ENCODE measurements at regions not wholly inside any gene's neighbourhood (a gene's known extent, or its start where the extent isn't known, plus 50 kb on each side); places are given as distances from the start of the nearest gene placed in this dataset.

DNA sequence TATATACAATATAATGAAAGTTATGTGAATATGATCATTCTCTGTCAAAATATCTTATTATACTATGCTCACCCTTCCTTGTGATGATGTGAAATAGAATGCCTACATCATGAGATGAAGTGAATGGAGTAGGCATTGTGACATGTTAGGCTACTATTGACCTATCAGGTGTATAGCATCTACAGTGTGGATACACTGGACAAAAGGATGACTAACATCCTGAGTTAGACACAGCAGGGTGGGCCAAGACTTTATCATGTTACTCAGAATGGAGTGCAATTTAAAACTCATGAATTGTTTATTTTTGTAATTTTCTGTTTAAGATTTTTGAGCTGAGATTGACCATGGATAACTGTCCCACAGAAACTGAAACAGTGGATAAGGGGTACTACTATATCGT lies 53.4 kb upstream of the NAV3 start:
- DNase-seq (ENCODE audit: low spot score in 2 of 2): no peak
- WGBS, 2 donors: 92 to 96% methylated on average over 1 of the region's 1 CpG
- intact Hi-C loops (cut with DNase I; ENCODE audit: low total_unique reads): no loop called here
- H3K4me3 ChIP-seq (ENCODE audit: low read depth, poor library complexity, severe bottlenecking): no peak overlapping the region
- no peak for TF ChIP-seq POLR2A (IDR thresholded peaks at IDR 0.05)
- TF ChIP-seq, protein P1, sequence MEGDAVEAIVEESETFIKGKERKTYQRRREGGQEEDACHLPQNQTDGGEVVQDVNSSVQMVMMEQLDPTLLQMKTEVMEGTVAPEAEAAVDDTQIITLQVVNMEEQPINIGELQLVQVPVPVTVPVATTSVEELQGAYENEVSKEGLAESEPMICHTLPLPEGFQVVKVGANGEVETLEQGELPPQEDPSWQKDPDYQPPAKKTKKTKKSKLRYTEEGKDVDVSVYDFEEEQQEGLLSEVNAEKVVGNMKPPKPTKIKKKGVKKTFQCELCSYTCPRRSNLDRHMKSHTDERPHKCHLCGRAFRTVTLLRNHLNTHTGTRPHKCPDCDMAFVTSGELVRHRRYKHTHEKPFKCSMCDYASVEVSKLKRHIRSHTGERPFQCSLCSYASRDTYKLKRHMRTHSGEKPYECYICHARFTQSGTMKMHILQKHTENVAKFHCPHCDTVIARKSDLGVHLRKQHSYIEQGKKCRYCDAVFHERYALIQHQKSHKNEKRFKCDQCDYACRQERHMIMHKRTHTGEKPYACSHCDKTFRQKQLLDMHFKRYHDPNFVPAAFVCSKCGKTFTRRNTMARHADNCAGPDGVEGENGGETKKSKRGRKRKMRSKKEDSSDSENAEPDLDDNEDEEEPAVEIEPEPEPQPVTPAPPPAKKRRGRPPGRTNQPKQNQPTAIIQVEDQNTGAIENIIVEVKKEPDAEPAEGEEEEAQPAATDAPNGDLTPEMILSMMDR (IDR thresholded peaks at IDR 0.05): no peak

DNA sequence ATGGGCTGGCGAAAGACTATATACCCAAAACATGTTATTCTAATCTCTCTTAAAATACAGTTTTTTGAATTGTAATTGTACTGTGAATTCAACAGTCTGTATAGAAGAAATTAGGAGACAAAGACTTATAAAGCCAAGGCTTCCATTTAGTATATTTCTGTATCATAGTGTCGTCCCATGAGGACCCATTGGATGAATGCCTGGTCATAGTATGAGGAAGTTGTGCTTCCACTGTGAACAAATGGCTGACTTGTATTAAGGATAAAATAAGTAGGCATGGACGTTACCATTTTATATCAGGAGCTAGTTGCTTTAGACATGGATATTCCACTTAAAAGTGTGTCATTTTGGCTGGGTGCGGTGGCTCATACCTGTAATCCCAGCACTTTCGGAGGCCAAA lies 55.9 kb upstream of the NAV3 start:
- no peak overlapping the region for H3K4me3 ChIP-seq (ENCODE audit: low read depth, poor library complexity, severe bottlenecking)
- intact Hi-C loops (cut with DNase I; ENCODE audit: low total_unique reads): no loop called here
- no peak for TF ChIP-seq POLR2A (IDR thresholded peaks at IDR 0.05)
- TF ChIP-seq, protein P1 (IDR thresholded peaks at IDR 0.05): no peak
- no peak for DNase-seq (ENCODE audit: low spot score in 2 of 2)
- WGBS, 2 donors: 76 to 90% methylated on average over 5 of the region's 5 CpGs

DNA sequence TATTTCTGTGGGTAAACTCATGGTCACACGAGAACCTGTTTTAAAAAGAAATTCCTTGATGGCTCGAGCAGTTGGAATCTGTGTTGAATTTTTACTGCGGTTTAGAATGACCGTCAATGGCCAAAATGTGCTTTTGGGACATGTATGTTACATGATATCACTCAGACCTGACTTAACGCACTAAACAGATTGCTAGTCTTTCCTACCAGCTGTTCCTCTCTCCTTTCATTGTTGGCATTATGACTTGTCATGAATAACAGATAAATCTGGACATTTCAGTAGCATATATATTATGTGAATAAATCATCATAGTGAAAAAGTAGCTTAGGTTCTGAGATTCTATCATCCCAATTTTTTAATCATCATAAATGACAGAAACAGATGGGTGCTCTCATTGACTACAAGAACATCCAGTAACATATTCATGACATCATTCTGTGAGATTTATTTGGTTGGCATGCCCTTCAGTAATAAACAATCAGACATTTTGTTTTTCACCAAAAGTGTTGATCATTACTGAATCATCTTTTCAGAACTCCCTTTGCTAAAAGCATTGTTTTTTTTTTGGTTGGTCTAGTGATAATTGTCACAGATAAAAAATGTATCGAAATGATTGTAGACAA lies 57.9 kb upstream of the NAV3 start:
- WGBS, 2 donors: 84 to 85% methylated on average over 6 of the region's 6 CpGs
- TF ChIP-seq, protein P1 (IDR thresholded peaks at IDR 0.05): no peak
- TF ChIP-seq POLR2A (IDR thresholded peaks at IDR 0.05): no peak
- DNase-seq (ENCODE audit: low spot score in 2 of 2): no peak
- intact Hi-C loops (cut with DNase I; ENCODE audit: low total_unique reads): no loop called here
- no peak overlapping the region for H3K4me3 ChIP-seq (ENCODE audit: low read depth, poor library complexity, severe bottlenecking)

DNA sequence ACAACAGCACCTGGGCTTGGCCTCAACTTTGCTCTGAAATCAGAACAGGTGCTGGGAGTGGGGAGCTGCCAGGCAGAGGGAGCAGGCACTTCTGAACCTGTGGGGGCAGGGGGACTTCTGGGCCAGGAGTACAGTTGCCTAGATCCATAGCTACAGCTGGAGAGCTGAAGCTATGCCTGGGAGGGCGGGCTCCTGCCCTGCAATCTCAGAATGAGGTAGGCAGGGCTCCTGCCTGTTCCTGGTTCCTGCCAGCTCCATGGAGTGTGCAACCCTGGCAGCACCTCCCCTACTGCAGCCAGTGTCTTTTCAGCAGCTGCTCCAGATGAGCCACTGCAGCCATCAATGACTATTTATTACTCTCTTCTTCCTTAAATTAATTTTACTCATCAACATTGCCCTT lies 62.1 kb upstream of the NAV3 start:
- WGBS, 2 donors: 80 to 94% methylated on average over 1 of the region's 1 CpG
- no peak for TF ChIP-seq POLR2A (IDR thresholded peaks at IDR 0.05)
- TF ChIP-seq, protein P1 (IDR thresholded peaks at IDR 0.05): no peak
- intact Hi-C loops (cut with DNase I; ENCODE audit: low total_unique reads): no loop called here
- H3K4me3 ChIP-seq (ENCODE audit: low read depth, poor library complexity, severe bottlenecking): no peak overlapping the region
- no peak for DNase-seq (ENCODE audit: low spot score in 2 of 2)

DNA sequence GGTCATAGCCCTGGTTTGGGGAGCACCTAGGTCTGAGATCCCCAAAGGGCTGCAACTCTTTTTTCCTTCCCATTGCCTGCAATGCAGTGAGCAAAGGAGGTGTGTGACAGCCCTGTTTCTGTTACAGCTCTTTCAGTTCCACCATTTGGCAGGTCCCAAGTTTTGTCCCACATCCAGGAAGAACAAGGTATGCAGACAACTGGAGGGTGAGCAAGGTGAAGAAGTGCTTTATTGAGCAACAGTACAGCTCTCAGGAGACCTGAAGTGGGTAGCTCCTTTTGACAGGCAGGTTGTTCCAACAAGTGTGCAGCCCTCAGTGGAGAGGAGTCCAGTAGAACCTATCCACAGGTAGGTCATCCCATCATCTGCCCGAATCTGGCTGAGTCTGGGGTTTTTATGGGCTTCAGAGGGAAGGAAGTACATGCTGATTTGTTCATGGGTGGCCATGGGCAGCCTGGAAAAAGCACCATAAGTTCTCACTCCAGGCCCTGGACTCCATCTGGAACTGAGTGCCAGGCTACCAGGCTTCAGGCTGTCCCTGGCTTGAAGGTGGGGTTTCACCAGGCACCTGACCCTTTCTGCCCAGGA lies 62.8 kb upstream of the NAV3 start:
- no peak for DNase-seq (ENCODE audit: low spot score in 2 of 2)
- no peak for TF ChIP-seq POLR2A (IDR thresholded peaks at IDR 0.05)
- TF ChIP-seq, protein P1 (IDR thresholded peaks at IDR 0.05): no peak
- intact Hi-C loops (cut with DNase I; ENCODE audit: low total_unique reads): no loop called here
- WGBS, 2 donors: 81 to 86% methylated on average over 1 of the region's 1 CpG
- no peak overlapping the region for H3K4me3 ChIP-seq (ENCODE audit: low read depth, poor library complexity, severe bottlenecking)

DNA sequence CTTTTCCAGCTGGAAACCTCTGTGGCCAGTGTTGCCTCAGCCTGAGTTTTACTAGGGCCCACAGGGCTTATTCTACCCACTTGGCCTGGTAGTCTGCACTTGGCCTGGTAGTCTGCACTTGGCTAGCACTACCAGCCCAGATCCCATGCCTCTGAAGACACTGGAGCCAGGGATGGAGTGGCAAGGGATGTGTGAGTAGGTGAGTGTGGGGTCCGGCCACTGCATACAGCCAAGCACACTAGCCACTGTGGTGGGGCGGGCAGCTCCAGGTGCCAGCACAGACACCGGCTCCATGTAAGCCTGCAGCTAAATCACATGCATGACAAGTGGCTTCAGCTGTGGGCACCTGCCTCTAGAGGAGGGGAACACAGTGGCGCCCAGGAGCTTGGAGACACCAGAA lies 63.4 kb upstream of the NAV3 start:
- H3K4me3 ChIP-seq (ENCODE audit: low read depth, poor library complexity, severe bottlenecking): no peak overlapping the region
- DNase-seq (ENCODE audit: low spot score in 2 of 2): no peak
- TF ChIP-seq POLR2A (IDR thresholded peaks at IDR 0.05): no peak
- TF ChIP-seq, protein P1 (IDR thresholded peaks at IDR 0.05): no peak
- intact Hi-C loops (cut with DNase I; ENCODE audit: low total_unique reads): no loop called here
- WGBS, 2 donors: 97 to 100% methylated on average over 4 of the region's 4 CpGs
